Panc1 (cell line): ENCODE measurements at regions not wholly inside any gene's neighbourhood (a gene's known extent, or its start where the extent isn't known, plus 50 kb on each side); places are given as distances from the start of the nearest gene placed in this dataset.

Source experiments
- ATAC-seq: fragments of 200-7000 bp; cut with Tn5 transposase; 2 replicates; pipeline ENCODE4 v1.9.1; 2020; ENCODE audit warnings: mild to moderate bottlenecking, moderate library complexity
- BruUV-seq: library from RNA; stranded (reverse); fragments of 400-500 nt; replicated peaks from 2 replicates; lab custom pipeline; 2021; lab: Mats Ljungman, UMichigan
- CTCF ChIA-PET: fragments of 300-600 bp; sonication (Branson Sonifier 250); formaldehyde crosslinking; loops from one replicate; lab custom pipeline; 2022; ENCODE audit warnings: antibody characterized with exemption; lab: Charles Lee
- POLR2A ChIA-PET: fragments of 300-600 bp; sonication (Branson Sonifier 250); formaldehyde crosslinking; loops from one replicate; lab custom pipeline; 2022; ENCODE audit warnings: antibody characterized with exemption; lab: Charles Lee
- DNase-seq: peaks from one replicate; pipeline ENCODE4 v3.0.0-alpha.2; 2010; ENCODE audit warnings: low read depth, low spot score
- H3K27ac ChIP-seq: 2 replicates; pipeline ENCODE4 v1.5.1; 2011; ENCODE audit warnings: mild to moderate bottlenecking, low read length, inconsistent platforms
- H3K27me3 ChIP-seq: fragments of 200-500 bp; sonication (Bioruptor generic); 2 replicates; pipeline ENCODE4 v1.6.0; 2014; ENCODE audit warnings: low read length, inconsistent platforms; ENCODE audit not compliant: control insufficient read depth, insufficient read depth
- H3K36me3 ChIP-seq: fragments of 200-500 bp; sonication (Bioruptor generic); 2 replicates; pipeline ENCODE4 v1.5.1; 2014; ENCODE audit warnings: inconsistent platforms, mild to moderate bottlenecking, low read length, moderate library complexity; ENCODE audit not compliant: control insufficient read depth, insufficient read depth
- H3K4me1 ChIP-seq: 2 replicates; pipeline ENCODE4 v1.5.1; 2011; ENCODE audit warnings: inconsistent platforms, mild to moderate bottlenecking, low read length, moderate library complexity; ENCODE audit not compliant: control insufficient read depth, insufficient read depth
- H3K4me3 ChIP-seq, 2 experiments: 2 replicates each; pipeline ENCODE4 v1.5.1; 2011 to 2012; ENCODE audit warnings: low read depth in 2 of 2, low read length in 2 of 2, mild to moderate bottlenecking in 2 of 2, inconsistent platforms in 1 of 2, moderate library complexity in 1 of 2
- H3K9me3 ChIP-seq: fragments of 200-500 bp; sonication (Bioruptor generic); 2 replicates; pipeline ENCODE4 v1.5.1; 2014; ENCODE audit warnings: low read depth, mild to moderate bottlenecking, inconsistent platforms, low read length, moderate library complexity; ENCODE audit not compliant: control insufficient read depth, insufficient read depth
- CTCF ChIP-seq: fragments of 450-650 bp; IDR thresholded peaks from 2 replicates; pipeline ENCODE4 v1.5.1; 2017; ENCODE audit warnings: mild to moderate bottlenecking
- POLR2AphosphoS5 ChIP-seq: IDR thresholded peaks from 2 replicates; pipeline ENCODE4 v1.6.1; 2012; ENCODE audit warnings: mild to moderate bottlenecking, low read depth, low read length, moderate library complexity
- REST ChIP-seq, 2 experiments: IDR thresholded peaks; 2 replicates each; pipeline ENCODE4 v1.6.1; 2011 to 2012; ENCODE audit warnings: low read depth in 2 of 2, control low read depth in 1 of 2, low read length in 1 of 2, mild to moderate bottlenecking in 1 of 2, moderate library complexity in 1 of 2; ENCODE audit not compliant: insufficient read depth in 1 of 2
- SIN3A ChIP-seq: IDR thresholded peaks from 2 replicates; pipeline ENCODE4 v1.6.1; 2012; ENCODE audit warnings: low read depth, mild to moderate bottlenecking, low read length, moderate library complexity, borderline replicate concordance; ENCODE audit not compliant: insufficient read depth
- TCF7L2 ChIP-seq: IDR thresholded peaks from 2 replicates; pipeline ENCODE4 v1.6.1; 2011; ENCODE audit warnings: mild to moderate bottlenecking, low read depth, low read length, inconsistent platforms
- in situ Hi-C: cut with HindIII; loops from 2 replicates; pipeline ENCODE4 v1.10.0; 2016; ENCODE audit warnings: low sequenced_read_pairs, low pct_unique_long_range_greater_than_20kb
- intact Hi-C: fragments of 100-400 bp; cut with micrococcal nuclease; formaldehyde crosslinking; loops from one replicate; pipeline ENCODE4 v1.10.0; 2022; ENCODE audit not compliant: unreplicated experiment

DNA sequence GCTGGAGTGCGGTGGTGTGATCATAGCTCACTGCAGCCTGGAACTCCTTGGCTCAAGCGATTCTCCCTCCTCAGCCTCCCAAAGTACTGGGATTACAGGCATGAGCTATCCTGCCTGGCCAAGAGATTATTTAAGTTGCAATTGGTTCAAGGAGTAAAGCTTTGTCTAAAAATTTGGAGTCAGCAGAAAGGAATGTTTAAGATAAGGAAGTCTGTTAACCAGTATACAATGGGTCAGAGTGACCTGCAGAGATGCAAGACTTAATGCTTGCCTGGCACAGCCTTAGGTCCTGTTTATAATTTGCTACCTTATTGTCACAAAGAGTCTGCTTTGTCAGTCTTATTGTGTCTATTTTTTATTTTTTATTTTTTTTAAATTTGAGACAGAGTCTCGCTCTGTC, 826.2 kb downstream of the NLGN4X start:
- no peak for DNase-seq
- ChIA-PET POLR2A (no interaction called here), CTCF (no interaction called here)
- BruUV-seq = no TSS peak
- Histone ChIP-seq H3K4me1 (no peaks in the 10 kb centered on the region), H3K27ac (no peak overlapping the region), H3K27me3 (no peaks in the 10 kb centered on the region), H3K9me3 (no peaks in the 10 kb centered on the region), H3K4me3 (no peak overlapping the region), H3K36me3 (no peaks in the 10 kb centered on the region)
- TF ChIP-seq REST (IDR thresholded peaks at IDR 0.05; ENCODE audit: insufficient read depth in 1 of 2, low read depth in 2 of 2, low read length in 1 of 2) = no peak
- no peak for TF ChIP-seq SIN3A
- no peak for TF ChIP-seq CTCF
- TF ChIP-seq POLR2AphosphoS5 = no peak
- no peak for TF ChIP-seq TCF7L2
- intact Hi-C loops = no loop called here
- in situ Hi-C loops = no loop called here
- ATAC-seq = no peak

GRCh38 chrX:5399403-5399802, 829.3 kb downstream of the NLGN4X start:
- H3K4me1 ChIP-seq = no peaks in the 10 kb centered on the region
- no peak overlapping the region for H3K27ac ChIP-seq
- ChIA-PET POLR2A (no interaction called here), CTCF (no interaction called here)
- H3K36me3 ChIP-seq = no peaks in the 10 kb centered on the region
- TF ChIP-seq CTCF = no peak
- no peak for TF ChIP-seq TCF7L2
- H3K4me3 ChIP-seq = no peak overlapping the region
- no peaks in the 10 kb centered on the region for H3K27me3 ChIP-seq
- no peaks in the 10 kb centered on the region for H3K9me3 ChIP-seq
- ATAC-seq (no peak), DNase-seq (no peak)
- no TSS peak for BruUV-seq
- in situ Hi-C loops = no loop called here
- intact Hi-C loops = no loop called here

DNA sequence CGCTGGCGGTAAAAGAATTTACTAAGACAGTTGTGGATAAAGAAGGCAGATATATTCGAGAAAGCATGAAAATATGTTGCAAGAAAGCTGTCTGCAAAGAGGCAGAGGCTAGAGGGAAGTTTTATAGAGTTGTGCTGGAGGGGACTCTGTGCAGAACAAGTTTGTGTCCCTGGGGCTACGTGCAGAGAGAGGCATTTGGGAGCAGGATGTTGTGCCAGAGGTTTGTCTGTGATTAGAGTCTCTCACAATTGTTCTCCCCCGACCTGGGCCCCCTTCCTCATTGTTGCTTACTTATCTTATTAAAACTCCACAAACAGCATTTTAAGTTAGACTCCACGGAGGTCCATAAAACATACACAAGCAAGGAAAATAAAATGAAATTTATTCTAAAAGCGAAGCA, 831.3 kb downstream of the NLGN4X start:
- Histone ChIP-seq H3K4me3 (no peak overlapping the region), H3K9me3 (no peaks in the 10 kb centered on the region), H3K4me1 (no peaks in the 10 kb centered on the region), H3K27me3 (no peaks in the 10 kb centered on the region), H3K27ac (no peak overlapping the region), H3K36me3 (no peaks in the 10 kb centered on the region)
- ChIA-PET CTCF (no interaction called here), POLR2A (no interaction called here)
- ATAC-seq (no peak), DNase-seq (no peak)
- no TSS peak for BruUV-seq
- in situ Hi-C loops (no loop called here), intact Hi-C loops (no loop called here)
- no peak for TF ChIP-seq SIN3A
- TF ChIP-seq CTCF = no peak
- TF ChIP-seq POLR2AphosphoS5 = no peak
- TF ChIP-seq REST (IDR thresholded peaks at IDR 0.05; ENCODE audit: insufficient read depth in 1 of 2, low read depth in 2 of 2, low read length in 1 of 2) = no peak
- TF ChIP-seq TCF7L2 = no peak
